Stimulated activated CD4-positive, alpha-beta T cell treated with anti-CD3 and anti-CD28 coated beads, Interleukin-2, amount 100 ng/mL, for 4 hours (primary cell): ENCODE measurements at regions not wholly inside any gene's neighbourhood (a gene's known extent, or its start where the extent isn't known, plus 50 kb on each side); places are given as distances from the start of the nearest gene placed in this dataset.
A peak's percentile ranks its signal among the peaks of the same experiment; 100 is the strongest.
"Not testable (repeated sequence)": the region's sequence is repeated elsewhere in the genome, so short reads cannot be mapped to it uniquely, and the experiment has no call there.

ENCODE experiments used
- DNase-seq: peaks from one replicate; pipeline ENCODE4 v3.0.0-alpha.2; 2020; ENCODE audit warnings: low read depth

DNA sequence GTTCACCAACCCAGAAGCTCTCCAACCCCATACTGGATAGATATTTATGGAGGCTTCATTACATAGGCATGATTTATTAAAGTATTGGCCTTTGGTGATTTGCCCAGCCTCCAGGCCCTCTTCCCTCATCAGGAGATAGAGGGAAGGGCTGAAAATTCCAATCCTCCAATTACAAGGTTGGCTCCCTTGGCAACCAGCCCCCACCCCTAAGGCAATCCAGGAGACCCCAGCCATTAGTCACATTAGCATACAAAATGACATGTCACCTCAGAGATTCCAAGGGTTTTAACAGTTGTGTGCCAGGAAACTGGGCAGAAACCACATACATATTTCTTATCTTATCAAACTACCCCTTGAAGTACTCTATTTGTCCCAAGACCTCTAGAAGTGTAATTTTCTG is 210.0 kb downstream of the HINT1 start:
- DNase-seq, result no peak

- no peak for DNase-seq
Observed at GRCh38 chr5:130954336-130954735, 210.7 kb downstream of the HINT1 start.

DNA sequence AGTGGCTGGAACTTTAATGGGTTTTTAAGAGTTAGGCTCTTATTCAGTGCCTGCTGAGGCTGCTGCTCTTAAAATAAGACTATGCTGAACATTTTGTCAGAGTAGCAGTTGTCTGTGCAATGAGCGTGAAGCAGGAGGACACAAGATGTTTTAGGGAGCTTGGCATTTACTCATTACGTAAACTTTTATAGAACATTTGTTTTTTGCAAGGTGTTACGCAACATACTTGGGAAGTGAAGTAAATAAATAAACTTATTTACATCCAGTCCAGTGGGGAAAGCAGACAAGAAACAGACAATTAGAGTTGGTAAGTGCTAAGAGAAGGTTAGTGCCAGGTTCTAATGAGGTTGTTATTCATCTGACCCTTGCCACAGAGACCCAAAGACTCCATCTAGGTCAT is 226.0 kb downstream of the HINT1 start:
- no peak for DNase-seq

- DNase-seq, result no peak
Observed at GRCh38 chr5:130937046-130937445, 228.0 kb downstream of the HINT1 start.

DNA sequence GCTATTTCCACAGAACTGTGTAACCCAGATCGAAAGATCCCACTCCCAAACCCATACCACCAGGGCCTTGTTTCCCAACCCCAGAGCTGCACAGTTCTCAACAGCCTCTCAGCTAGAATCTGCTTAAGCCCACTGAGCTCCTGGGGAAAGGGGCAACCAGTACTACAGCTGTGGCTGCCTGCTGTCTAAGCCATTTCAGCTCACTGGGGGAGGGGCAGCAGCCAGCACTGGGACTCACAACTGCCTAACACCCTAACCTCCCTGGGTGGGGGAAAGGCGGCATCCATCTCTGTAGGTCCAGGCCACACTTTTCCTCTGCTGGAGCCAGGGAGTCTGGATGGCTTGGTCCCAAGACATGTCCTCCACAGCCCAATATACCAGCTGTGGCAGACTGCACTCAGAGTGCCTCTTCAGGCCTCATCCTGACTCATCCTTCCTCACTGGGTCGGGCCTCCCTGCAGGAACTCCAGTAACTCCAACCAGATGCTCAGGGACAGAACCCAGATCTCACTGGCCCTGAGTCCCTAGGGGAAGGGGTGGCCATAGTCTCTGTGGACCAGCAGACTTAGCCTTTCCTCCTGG is 241.4 kb downstream of the HINT1 start:
- no peak for DNase-seq

- DNase-seq, result no peak
Observed at GRCh38 chr5:130912088-130912487, 253.0 kb downstream of the HINT1 start.

GRCh38 chr5:130908186-130908585 is 256.9 kb downstream of the HINT1 start:
- no peak for DNase-seq

DNA sequence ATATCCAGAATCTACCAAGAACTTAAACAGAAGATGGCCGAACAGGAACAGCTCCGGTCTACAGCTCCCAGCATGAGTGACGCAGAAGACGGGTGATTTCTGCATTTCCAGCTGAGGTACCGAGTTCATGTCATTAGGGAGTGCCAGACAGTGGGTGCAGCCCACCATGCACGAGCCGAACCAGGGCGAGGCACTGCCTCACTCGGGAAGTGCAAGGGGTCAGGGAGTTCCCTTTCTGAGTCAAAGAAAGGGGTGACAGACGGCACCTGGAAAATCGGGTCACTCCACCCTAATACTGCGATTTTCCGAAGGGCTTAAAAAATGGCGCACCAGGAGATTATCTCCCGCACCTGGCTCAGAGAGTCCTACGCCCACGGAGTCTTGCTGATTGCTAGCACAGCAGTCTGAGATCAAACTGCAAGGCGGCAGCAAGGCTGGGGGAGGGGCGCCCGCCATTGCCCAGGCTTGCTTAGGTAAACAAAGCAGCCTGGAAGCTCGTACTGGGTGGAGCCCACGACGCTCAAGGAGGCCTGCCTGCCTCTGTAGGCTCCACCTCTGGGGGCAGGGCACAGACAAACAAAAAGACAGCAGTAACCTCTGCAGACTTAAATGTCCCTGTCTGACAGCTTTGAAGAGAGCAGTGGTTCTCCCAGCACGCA is 267.4 kb downstream of the HINT1 start:
- DNase-seq, result not testable (repeated sequence)

GRCh38 chr5:130897181-130897536 is 267.9 kb downstream of the HINT1 start:
- not testable (repeated sequence) for DNase-seq

DNA sequence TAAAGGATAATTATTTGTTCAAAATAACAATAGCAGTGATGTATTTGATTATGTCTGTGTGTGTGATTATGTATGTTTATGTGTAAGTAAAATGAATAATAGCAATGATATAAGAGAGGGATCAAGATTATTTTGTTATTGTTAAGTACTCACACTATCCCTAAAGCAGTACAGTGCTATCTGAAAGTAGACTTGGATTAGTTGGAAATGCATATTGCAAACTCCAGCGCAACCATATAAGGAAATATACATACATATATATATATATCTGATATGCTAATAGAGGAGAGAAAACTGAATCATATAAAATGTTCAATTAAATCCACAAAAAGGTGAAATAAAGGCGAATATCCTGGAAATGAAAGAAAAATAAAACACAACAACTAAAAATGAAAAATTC is 268.4 kb downstream of the HINT1 start:
- DNase-seq, result no peak

GRCh38 chr5:130893006-130893405 is 272.1 kb downstream of the HINT1 start:
- no peak for DNase-seq

DNA sequence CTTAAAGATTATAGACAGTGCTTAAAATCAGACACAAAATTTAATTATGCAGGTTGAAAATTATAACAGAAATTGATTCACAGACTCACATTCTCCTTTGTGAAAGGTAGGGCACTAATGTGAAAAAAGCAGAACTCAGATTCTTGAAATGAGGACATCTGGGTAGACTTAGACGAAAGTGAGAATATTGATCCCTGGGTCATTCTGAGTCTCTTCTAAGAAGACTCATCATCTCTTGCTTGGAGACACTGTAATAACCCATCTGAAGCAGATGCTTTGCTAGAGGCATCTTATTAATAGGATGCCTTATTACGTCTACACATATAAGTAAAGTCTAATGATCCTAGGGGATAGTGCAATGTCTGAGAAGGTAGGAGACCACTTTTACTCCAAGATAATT is 274.4 kb downstream of the HINT1 start:
- DNase-seq, result no peak

DNA sequence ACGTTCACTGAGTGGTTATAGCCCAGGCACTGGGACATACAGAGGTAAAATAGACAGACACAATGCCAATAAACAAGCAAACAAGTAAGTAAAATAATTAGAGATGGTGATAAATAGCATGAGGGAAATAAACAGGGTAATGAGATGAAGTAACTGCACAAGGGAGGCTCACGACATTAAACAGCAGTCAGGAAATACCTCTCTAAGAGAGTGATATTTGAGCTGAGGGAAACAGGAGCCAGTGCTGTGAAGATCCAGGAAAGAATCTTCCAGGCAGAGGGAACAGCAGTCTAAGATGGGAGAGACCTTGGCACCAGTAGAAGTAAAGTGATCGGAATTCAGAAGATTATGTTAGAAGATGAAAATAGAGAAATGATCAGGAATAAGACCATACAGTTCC is 279.4 kb downstream of the HINT1 start:
- no peak for DNase-seq

- no peak for DNase-seq
Observed at GRCh38 chr5:130885027-130885426, 280.0 kb downstream of the HINT1 start.

DNA sequence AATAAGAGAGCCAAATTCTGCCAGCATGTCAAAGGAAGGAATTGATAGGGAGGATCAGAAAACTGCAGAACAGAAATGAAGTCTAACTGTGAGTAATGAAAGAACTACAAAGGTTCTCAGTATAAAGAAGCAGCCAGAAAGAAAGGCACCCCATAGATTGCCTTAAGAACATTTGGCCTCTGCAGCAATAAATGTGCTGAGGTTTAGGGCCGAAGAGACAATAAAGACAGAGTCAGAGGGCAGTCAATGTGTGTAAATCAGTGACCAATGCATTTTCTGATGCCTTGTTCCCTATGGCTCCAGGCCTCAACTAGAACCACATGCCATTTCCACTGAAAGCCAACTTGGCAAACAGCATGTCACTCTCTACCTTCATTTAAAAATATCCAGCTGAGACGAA is 281.0 kb downstream of the HINT1 start:
- no peak for DNase-seq

DNA sequence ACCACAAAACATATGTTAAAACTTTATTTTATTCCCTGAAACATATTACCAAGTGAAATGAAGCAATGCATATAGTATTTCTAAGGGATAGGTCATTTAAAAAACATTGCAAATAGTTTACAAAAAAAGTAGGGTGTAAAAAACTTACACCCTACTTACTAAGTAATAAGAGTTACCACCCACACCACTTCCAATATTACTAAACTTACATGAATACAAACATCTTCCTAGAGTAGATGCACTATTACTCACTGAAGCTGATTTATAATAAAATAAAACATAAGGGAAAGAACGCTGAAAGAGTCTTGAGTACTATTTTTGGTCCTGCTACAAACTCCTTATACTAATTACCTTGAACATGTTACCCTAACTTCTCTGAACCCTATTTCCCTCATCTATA is 289.4 kb downstream of the HINT1 start:
- no peak for DNase-seq

- DNase-seq, result no peak
Observed at GRCh38 chr5:130874861-130875417, 290.1 kb downstream of the HINT1 start.

DNA sequence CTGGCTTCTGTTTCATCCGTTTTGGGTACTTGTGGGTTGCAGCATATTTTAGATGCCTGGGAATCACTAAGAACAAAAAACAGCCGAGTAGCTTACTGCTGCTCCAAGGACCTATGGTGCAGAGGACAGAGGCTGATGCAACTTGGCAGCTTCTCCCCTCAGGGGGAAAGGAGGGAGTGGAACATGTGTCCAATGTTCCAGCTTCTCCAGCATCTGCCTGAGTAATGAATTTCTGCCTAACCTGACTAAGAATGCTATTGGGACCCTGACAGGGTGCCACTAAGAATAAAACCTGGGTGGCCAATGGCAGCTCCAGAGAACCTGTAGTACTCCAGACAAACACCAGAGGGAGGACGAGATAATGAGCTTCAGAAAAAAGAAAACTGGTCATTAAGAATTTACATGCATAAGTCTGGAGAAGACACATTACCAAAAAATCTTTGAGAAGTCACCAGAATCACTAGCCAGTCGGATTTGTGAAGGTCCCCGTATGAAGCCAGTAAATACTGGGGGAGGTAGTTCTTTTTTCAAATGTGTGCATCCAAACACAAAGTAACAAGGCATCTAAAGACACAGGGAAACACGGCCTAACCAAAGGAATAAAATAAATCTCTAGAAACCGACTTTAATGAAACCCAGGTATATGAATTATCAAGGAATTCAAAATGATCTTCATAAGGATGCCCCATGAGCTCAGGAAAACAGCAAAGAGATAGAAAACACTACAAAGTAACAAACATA is 293.5 kb downstream of the HINT1 start:
- peak; percentile 24 for DNase-seq

DNA sequence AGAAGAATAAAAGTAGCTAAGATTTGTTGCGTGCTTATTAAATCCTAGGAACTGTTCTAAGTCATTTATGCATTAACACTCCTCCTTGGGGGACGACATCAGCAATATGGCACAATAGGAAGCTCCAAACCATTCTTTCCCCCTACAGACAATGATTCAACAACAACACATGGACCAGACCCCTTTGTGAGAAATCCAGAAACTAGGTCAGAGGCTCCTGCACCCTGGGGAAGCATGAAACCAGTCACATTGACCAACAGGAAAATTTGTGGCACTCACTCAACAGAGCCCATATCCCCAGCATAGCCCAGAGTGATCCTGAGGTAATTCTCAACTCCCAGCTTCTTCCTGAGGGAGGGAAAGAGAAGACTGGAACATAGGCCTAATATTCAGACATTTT is 294.4 kb downstream of the HINT1 start:
- no peak for DNase-seq

- DNase-seq, result no peak
Observed at GRCh38 chr5:130868186-130868840, 296.7 kb downstream of the HINT1 start.

DNA sequence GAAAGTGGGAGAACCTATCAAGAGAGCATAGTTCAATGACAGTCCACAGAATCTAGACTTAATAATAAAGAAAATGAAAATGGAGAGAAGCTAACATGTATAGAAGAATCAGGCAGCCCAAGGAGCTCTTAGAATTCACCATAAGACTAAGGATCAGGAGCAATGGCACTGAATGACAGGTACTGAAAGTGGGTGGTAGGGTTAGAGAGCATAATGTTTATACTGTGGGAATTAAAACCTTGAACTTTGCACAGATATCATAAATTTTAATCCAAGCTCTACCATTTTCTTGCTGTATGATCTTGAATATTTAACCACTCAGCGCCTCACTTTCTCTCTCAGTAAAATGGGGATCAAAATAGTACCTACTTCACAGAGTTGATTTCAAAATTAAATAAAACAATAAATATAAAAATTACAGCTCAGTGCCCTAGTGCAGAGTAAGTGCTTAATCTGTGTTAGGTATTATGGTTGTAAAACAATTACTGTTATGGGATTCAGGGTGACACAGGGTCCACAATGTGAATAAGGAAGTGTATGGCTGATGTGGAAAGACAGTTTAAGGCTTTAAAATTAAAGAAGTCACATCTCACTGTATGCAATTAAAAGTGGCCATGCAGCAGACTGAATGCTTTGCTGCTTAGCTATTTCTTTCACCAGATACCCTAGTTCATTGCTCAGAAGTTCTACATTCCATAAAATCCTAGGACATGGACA is 319.8 kb downstream of the HINT1 start:
- DNase-seq, result no peak
